CD14-positive monocyte (primary cell): ENCODE measurements at regions not wholly inside any gene's neighbourhood (a gene's known extent, or its start where the extent isn't known, plus 50 kb on each side); places are given as distances from the start of the nearest gene placed in this dataset.
"Not testable (repeated sequence)": the region's sequence is repeated elsewhere in the genome, so short reads cannot be mapped to it uniquely, and the experiment has no call there.

Experiments
- DNase-seq, 3 donors: peaks; one replicate each; pipeline ENCODE4 v3.0.0-alpha.2; 2011 to 2022
- H2AFZ ChIP-seq: 2 replicates; pipeline ENCODE4 v1.6.0; 2012; ENCODE audit warnings: mild to moderate bottlenecking, low read depth, low read length, inconsistent platforms; ENCODE audit not compliant: insufficient read depth, poor library complexity, severe bottlenecking
- H3K27ac ChIP-seq, 2 donors: 1 replicate in 1 of 2; 2 replicates in 1 of 2; pipeline ENCODE4 v1.5.1; 2012 to 2013; ENCODE audit warnings: low read length in 2 of 2, control low read depth in 1 of 2, inconsistent platforms in 1 of 2, low read depth in 1 of 2, mild to moderate bottlenecking in 1 of 2
- H3K27me3 ChIP-seq, 2 donors: one replicate each; pipeline versions ENCODE4 v1.6.0 to v1.6.1; 2011 to 2013; ENCODE audit warnings: low read length in 2 of 2; ENCODE audit not compliant: control insufficient read depth in 2 of 2, insufficient read depth in 2 of 2
- H3K36me3 ChIP-seq, 2 donors: replicated peaks in 1 of 2; 1 replicate in 1 of 2; 2 replicates in 1 of 2; pipeline versions ENCODE4 v1.5.1 to v1.6.1; 2012 to 2013; ENCODE audit warnings: low read length in 2 of 2, control low read depth in 1 of 2, inconsistent platforms in 1 of 2, mild to moderate bottlenecking in 1 of 2; ENCODE audit not compliant: insufficient read depth in 2 of 2, control insufficient read depth in 1 of 2
- H3K4me1 ChIP-seq, 2 donors: 1 replicate in 1 of 2; 2 replicates in 1 of 2; pipeline versions ENCODE4 v1.5.1 to v1.6.1; 2012 to 2013; ENCODE audit warnings: low read length in 2 of 2, control low read depth in 1 of 2, inconsistent platforms in 1 of 2, mild to moderate bottlenecking in 1 of 2, moderate library complexity in 1 of 2; ENCODE audit not compliant: insufficient read depth in 2 of 2, control insufficient read depth in 1 of 2
- H3K4me2 ChIP-seq: replicated peaks from 2 replicates; pipeline ENCODE3; 2012; ENCODE audit warnings: low read length, moderate library complexity, mild to moderate bottlenecking; ENCODE audit not compliant: poor library complexity, severe bottlenecking; ENCODE audit errors: extremely low read depth
- H3K4me3 ChIP-seq, 3 experiments: fragments of 200-600 bp in 1 of 3; sonication (generic) in 1 of 3; replicated peaks in 1 of 3; 1 replicate in 2 of 3; 2 replicates in 1 of 3; pipeline ENCODE4 v1.5.1; 2011 to 2013; ENCODE audit warnings: low read length in 3 of 3, mild to moderate bottlenecking in 3 of 3, control low read depth in 2 of 3, low read depth in 2 of 3, inconsistent platforms in 1 of 3, moderate library complexity in 1 of 3
- H3K79me2 ChIP-seq: 2 replicates; pipeline ENCODE4 v1.6.0; 2012; ENCODE audit warnings: mild to moderate bottlenecking, control low read depth, inconsistent platforms, low read length, moderate library complexity; ENCODE audit not compliant: insufficient read depth
- H3K9ac ChIP-seq: 2 replicates; pipeline ENCODE4 v1.6.0; 2017; ENCODE audit warnings: low read length, mild to moderate bottlenecking; ENCODE audit not compliant: insufficient read depth, poor library complexity, severe bottlenecking
- H3K9me3 ChIP-seq, 2 donors: replicated peaks in 1 of 2; 1 replicate in 1 of 2; 2 replicates in 1 of 2; pipeline versions ENCODE4 v1.5.1 to v1.6.1; 2012 to 2013; ENCODE audit warnings: low read length in 2 of 2, control low read depth in 1 of 2; ENCODE audit not compliant: control insufficient read depth in 1 of 2, insufficient read depth in 1 of 2
- H4K20me1 ChIP-seq: 2 replicates; pipeline ENCODE4 v1.6.0; 2012; ENCODE audit warnings: mild to moderate bottlenecking, low read length, control low read depth, moderate library complexity; ENCODE audit not compliant: insufficient read depth
- H3K27ac Mint-ChIP-seq, 7 donors: one replicate each; pipeline ENCODE4 v1.8.0; 2020; ENCODE audit warnings: mild to moderate bottlenecking in 7 of 7, mixed read lengths in 7 of 7, moderate library complexity in 6 of 7, inconsistent platforms in 2 of 7
- H3K27me3 Mint-ChIP-seq, 3 donors: one replicate each; pipeline ENCODE4 v1.8.0; 2021 to 2022; ENCODE audit warnings: low read depth in 3 of 3, mild to moderate bottlenecking in 3 of 3, mixed read lengths in 3 of 3, moderate library complexity in 3 of 3, inconsistent platforms in 1 of 3
- H3K36me3 Mint-ChIP-seq, 2 donors: one replicate each; pipeline ENCODE4 v1.8.0; 2020; ENCODE audit warnings: mixed read lengths in 2 of 2, inconsistent platforms in 1 of 2, mild to moderate bottlenecking in 1 of 2
- H3K4me1 Mint-ChIP-seq: one replicate; pipeline ENCODE4 v1.8.0; 2020; ENCODE audit warnings: mild to moderate bottlenecking, mixed read lengths
- H3K4me3 Mint-ChIP-seq, 2 donors: one replicate each; pipeline ENCODE4 v1.8.0; 2020; ENCODE audit warnings: mild to moderate bottlenecking in 2 of 2, mixed read lengths in 2 of 2, moderate library complexity in 1 of 2
- H3K9me3 Mint-ChIP-seq, 7 donors: one replicate each; pipeline ENCODE4 v1.8.0; 2020 to 2022; ENCODE audit warnings: mixed read lengths in 7 of 7, mild to moderate bottlenecking in 6 of 7, moderate library complexity in 6 of 7, inconsistent platforms in 2 of 7
- WGBS: methylation state at CpG from one replicate; pipeline ENCODE4 v1.1.5; 2013; ENCODE audit warnings: missing lambda C conversion rate; ENCODE audit not compliant: insufficient coverage; 5-methylcytosine and 5-hydroxymethylcytosine counted together
- intact Hi-C, 2 donors: fragments of 100-400 bp; cut with micrococcal nuclease; formaldehyde crosslinking; loops; one replicate each; pipeline versions ENCODE4 v1.15.0 to v1.15.1; 2023
- TF ChIP-seq, protein P1 (sequence below): fragments of 200-600 bp; IDR thresholded peaks from one replicate; pipeline ENCODE4 v1.8.0; 2022; ENCODE audit warnings: antibody characterized with exemption, mild to moderate bottlenecking

DNA sequence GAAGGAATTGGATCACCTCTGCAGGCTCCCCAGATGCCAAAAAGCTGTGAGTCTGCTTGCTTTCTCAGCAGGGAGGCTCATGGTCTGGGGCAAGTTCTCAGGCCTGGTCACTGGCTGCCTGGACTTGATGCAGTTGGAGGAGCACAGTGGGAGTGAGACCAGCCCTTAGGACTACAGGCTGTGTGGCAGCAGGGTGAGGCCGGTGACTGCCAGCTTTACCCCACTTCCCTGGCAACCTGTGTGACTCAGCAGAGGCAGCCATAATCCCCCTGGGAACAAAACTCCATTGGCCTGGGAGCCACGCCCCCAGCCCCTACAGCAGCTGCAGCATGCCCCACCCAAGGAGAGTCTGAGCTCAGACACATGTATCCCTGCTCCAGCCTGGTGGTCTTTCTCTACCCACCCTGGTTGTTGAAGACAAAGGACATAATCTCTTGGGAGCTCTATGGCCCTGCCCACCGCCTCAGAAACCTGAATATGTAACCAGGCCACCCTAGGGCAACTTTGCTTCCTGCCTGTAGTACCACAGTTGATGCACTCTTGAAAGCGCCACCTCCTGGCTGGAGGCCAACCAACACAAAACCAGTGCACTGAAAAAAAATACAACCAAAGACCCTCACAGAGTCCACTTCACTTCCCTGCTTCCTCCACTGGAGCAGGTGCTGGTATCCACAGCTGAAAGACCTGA, 106.8 kb upstream of the SPATS2L start:
- DNase-seq: no peak

DNA sequence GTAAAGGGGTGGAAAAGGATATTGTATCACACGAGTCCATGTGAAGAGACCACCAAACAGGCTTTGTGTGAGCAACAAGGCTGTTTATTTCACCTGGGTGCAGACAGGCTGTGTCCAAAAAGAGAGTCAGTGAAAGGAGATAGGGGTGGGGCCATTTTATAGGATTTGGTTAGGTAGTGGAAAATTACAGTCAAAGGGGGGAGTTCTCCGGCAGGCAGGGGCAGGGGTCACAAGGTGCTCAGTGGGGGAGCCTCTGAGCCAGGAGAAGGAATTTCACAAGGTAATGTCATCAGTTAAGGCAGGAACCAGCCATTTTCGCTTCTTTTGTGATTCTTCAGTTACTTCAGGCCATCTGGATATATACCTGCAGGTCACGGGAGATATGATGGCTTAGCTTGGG, 104.7 kb upstream of the SPATS2L start:
- H3K9me3 ChIP-seq, H3K27me3 ChIP-seq, H2AFZ ChIP-seq, H3K79me2 ChIP-seq, H3K4me2 ChIP-seq, H3K27ac Mint-ChIP-seq, H3K36me3 ChIP-seq, H3K4me3 Mint-ChIP-seq, intact Hi-C loops, H3K36me3 Mint-ChIP-seq, H3K9ac ChIP-seq, H4K20me1 ChIP-seq, DNase-seq, H3K27me3 Mint-ChIP-seq, H3K4me3 ChIP-seq, H3K27ac ChIP-seq: not testable (repeated sequence)
- Mint-ChIP-seq H3K9me3 (peaks cover 2 to 17% (median 3%) of the 10 kb centered on the region in 7 donors), H3K4me1 (peaks cover 22% of the 10 kb centered on the region)
- WGBS: 96% methylated on average over 3 of the region's 4 CpGs
- peaks cover 12 to 19% of the 10 kb centered on the region in 2 donors for H3K4me1 ChIP-seq

More for the DNA sequence above, 106.8 kb upstream of the SPATS2L start:
- H3K79me2 ChIP-seq: no peaks in the 10 kb centered on the region
- Mint-ChIP-seq H3K27ac (peak overlapping the region in 1 of 7 donors; percentile 11), H3K27me3 (peaks cover 0 to 3% (median 2%) of the 10 kb centered on the region in 3 donors), H3K9me3 (peaks cover 0 to 3% (median 0%) of the 10 kb centered on the region in 7 donors), H3K4me3 (no peak overlapping the region), H3K4me1 (peaks cover 22% of the 10 kb centered on the region), H3K36me3 (no peaks in the 10 kb centered on the region)
- peak overlapping the region in 1 of 3 experiments; percentile 14 for H3K4me3 ChIP-seq
- H3K27me3 ChIP-seq: no peaks in the 10 kb centered on the region
- 77% methylated on average over 4 of the region's 4 CpGs for WGBS
- peak overlapping the region; percentile 3 to 61 for H3K27ac ChIP-seq
- H2AFZ ChIP-seq: no peak overlapping the region
- peak overlapping the region; percentile 15 for H3K4me2 ChIP-seq
- H3K9ac ChIP-seq: no peak overlapping the region
- TF ChIP-seq, protein P1, sequence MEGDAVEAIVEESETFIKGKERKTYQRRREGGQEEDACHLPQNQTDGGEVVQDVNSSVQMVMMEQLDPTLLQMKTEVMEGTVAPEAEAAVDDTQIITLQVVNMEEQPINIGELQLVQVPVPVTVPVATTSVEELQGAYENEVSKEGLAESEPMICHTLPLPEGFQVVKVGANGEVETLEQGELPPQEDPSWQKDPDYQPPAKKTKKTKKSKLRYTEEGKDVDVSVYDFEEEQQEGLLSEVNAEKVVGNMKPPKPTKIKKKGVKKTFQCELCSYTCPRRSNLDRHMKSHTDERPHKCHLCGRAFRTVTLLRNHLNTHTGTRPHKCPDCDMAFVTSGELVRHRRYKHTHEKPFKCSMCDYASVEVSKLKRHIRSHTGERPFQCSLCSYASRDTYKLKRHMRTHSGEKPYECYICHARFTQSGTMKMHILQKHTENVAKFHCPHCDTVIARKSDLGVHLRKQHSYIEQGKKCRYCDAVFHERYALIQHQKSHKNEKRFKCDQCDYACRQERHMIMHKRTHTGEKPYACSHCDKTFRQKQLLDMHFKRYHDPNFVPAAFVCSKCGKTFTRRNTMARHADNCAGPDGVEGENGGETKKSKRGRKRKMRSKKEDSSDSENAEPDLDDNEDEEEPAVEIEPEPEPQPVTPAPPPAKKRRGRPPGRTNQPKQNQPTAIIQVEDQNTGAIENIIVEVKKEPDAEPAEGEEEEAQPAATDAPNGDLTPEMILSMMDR: no peak
- intact Hi-C loops: no loop called here
- no peaks in the 10 kb centered on the region for H3K9me3 ChIP-seq
- peaks cover 12 to 19% of the 10 kb centered on the region in 2 donors for H3K4me1 ChIP-seq
- no peaks in the 10 kb centered on the region for H4K20me1 ChIP-seq
- H3K36me3 ChIP-seq: no peaks in the 10 kb centered on the region
